H9 (cell line): ENCODE measurements at regions not wholly inside any gene's neighbourhood (a gene's known extent, or its start where the extent isn't known, plus 50 kb on each side); places are given as distances from the start of the nearest gene placed in this dataset.

Experiments
- DNase-seq: peaks from one replicate; pipeline ENCODE4 v3.0.0-alpha.2; 2017
- H2AFZ ChIP-seq: one replicate; pipeline ENCODE4 v1.6.1; 2013; ENCODE audit warnings: mild to moderate bottlenecking, low read length, control low read depth, moderate library complexity
- H2AK5ac ChIP-seq: 2 replicates; pipeline ENCODE4 v1.6.1; 2013; ENCODE audit warnings: low read length, control low read depth, mixed read lengths; ENCODE audit not compliant: insufficient read length
- H2BK120ac ChIP-seq: one replicate; pipeline ENCODE4 v1.6.1; 2013; ENCODE audit warnings: low read depth, mild to moderate bottlenecking, low read length, control low read depth, inconsistent platforms; ENCODE audit not compliant: poor library complexity, severe bottlenecking
- H2BK12ac ChIP-seq: 2 replicates; pipeline ENCODE4 v1.6.1; 2013; ENCODE audit warnings: low read length, control low read depth, mixed read lengths, low read depth; ENCODE audit not compliant: insufficient read length
- H2BK15ac ChIP-seq: 2 replicates; pipeline ENCODE4 v1.6.1; 2013; ENCODE audit warnings: low read depth, low read length, control low read depth
- H2BK20ac ChIP-seq: one replicate; pipeline ENCODE4 v1.6.1; 2013; ENCODE audit warnings: low read depth, mild to moderate bottlenecking, low read length, control low read depth, inconsistent platforms; ENCODE audit not compliant: poor library complexity, severe bottlenecking
- H2BK5ac ChIP-seq: 2 replicates; pipeline ENCODE4 v1.6.1; 2013; ENCODE audit warnings: low read length, control low read depth, mixed read lengths; ENCODE audit not compliant: insufficient read length
- H3K14ac ChIP-seq: 2 replicates; pipeline ENCODE4 v1.6.1; 2013; ENCODE audit warnings: low read length, control low read depth; ENCODE audit not compliant: insufficient read depth
- H3K18ac ChIP-seq: 2 replicates; pipeline ENCODE4 v1.6.1; 2013; ENCODE audit warnings: low read depth, mild to moderate bottlenecking, mixed read lengths, low read length, control low read depth; ENCODE audit not compliant: insufficient read length
- H3K23ac ChIP-seq: 2 replicates; pipeline ENCODE4 v1.6.1; 2013; ENCODE audit warnings: low read length, control low read depth, mixed read lengths, low read depth; ENCODE audit not compliant: insufficient read length
- H3K23me2 ChIP-seq: 2 replicates; pipeline ENCODE4 v1.6.1; 2013; ENCODE audit warnings: low read depth, mild to moderate bottlenecking, mixed read lengths, low read length, control low read depth; ENCODE audit not compliant: insufficient read length, poor library complexity, severe bottlenecking
- H3K27ac ChIP-seq: 2 replicates; pipeline ENCODE4 v1.5.1; 2013; ENCODE audit warnings: low read length, control low read depth, mixed read lengths, low read depth; ENCODE audit not compliant: insufficient read length
- H3K27me3 ChIP-seq: 2 replicates; pipeline ENCODE4 v1.6.1; 2013; ENCODE audit warnings: low read length, control low read depth, inconsistent platforms; ENCODE audit not compliant: insufficient read depth
- H3K4ac ChIP-seq: 2 replicates; pipeline ENCODE4 v1.6.1; 2013; ENCODE audit warnings: low read depth, mild to moderate bottlenecking, control low read depth, inconsistent platforms, low read length, moderate library complexity
- H3K4me1 ChIP-seq: 2 replicates; pipeline ENCODE4 v1.6.1; 2013; ENCODE audit warnings: low read length, control low read depth, inconsistent platforms; ENCODE audit not compliant: insufficient read depth
- H3K4me2 ChIP-seq: 2 replicates; pipeline ENCODE4 v1.6.1; 2013; ENCODE audit warnings: low read length, control low read depth, mixed read lengths; ENCODE audit not compliant: insufficient read length, insufficient read depth
- H3K56ac ChIP-seq: 2 replicates; pipeline ENCODE4 v1.6.1; 2013; ENCODE audit warnings: low read depth, mild to moderate bottlenecking, mixed read lengths, low read length, control low read depth; ENCODE audit not compliant: insufficient read length
- H3K79me1 ChIP-seq: 2 replicates; pipeline ENCODE4 v1.6.1; 2013; ENCODE audit warnings: low read depth, mild to moderate bottlenecking, moderate library complexity, low read length, control low read depth, inconsistent platforms; ENCODE audit not compliant: insufficient read depth, poor library complexity, severe bottlenecking
- H3K79me2 ChIP-seq: 2 replicates; pipeline ENCODE4 v1.6.1; 2013; ENCODE audit warnings: low read length, control low read depth, inconsistent platforms; ENCODE audit not compliant: insufficient read depth
- H3K9ac ChIP-seq: 2 replicates; pipeline ENCODE4 v1.6.1; 2013; ENCODE audit warnings: low read length, control low read depth, mixed read lengths; ENCODE audit not compliant: insufficient read length; ENCODE audit errors: extremely low read depth
- H3K9me3 ChIP-seq: one replicate; pipeline ENCODE4 v1.6.1; 2013; ENCODE audit warnings: low read depth, low read length, inconsistent platforms; ENCODE audit not compliant: control insufficient read depth
- H3T11ph ChIP-seq: one replicate; pipeline ENCODE4 v1.6.1; 2013; ENCODE audit warnings: mild to moderate bottlenecking, low read length, control low read depth, inconsistent platforms
- H4K20me1 ChIP-seq: one replicate; pipeline ENCODE4 v1.6.1; 2013; ENCODE audit not compliant: control insufficient read depth, insufficient read length, insufficient read depth
- H4K5ac ChIP-seq: 2 replicates; pipeline ENCODE4 v1.6.1; 2013; ENCODE audit warnings: low read depth, mild to moderate bottlenecking, mixed read lengths, low read length, control low read depth; ENCODE audit not compliant: insufficient read length
- H4K8ac ChIP-seq: replicated peaks from 2 replicates; pipeline ENCODE4 v1.6.1; 2013; ENCODE audit warnings: low read length, control low read depth, mixed read lengths, low read depth; ENCODE audit not compliant: insufficient read length
- H4K91ac ChIP-seq: 2 replicates; pipeline ENCODE4 v1.6.1; 2013; ENCODE audit warnings: low read depth, mild to moderate bottlenecking, moderate library complexity, mixed read lengths, low read length, control low read depth; ENCODE audit not compliant: insufficient read length
- H3K27ac Mint-ChIP-seq, 3 experiments: 2 replicates in 2 of 3; 3 replicates in 1 of 3; pipeline ENCODE4 v1.8.0; 2020 to 2021; ENCODE audit warnings: mixed read lengths in 3 of 3, mild to moderate bottlenecking in 1 of 3, moderate library complexity in 1 of 3
- H3K27me3 Mint-ChIP-seq: 2 replicates; pipeline ENCODE4 v1.8.0; 2021; ENCODE audit warnings: low read depth, mild to moderate bottlenecking, moderate library complexity, mixed read lengths
- H3K36me3 Mint-ChIP-seq, 3 experiments: 2 replicates in 2 of 3; 3 replicates in 1 of 3; pipeline ENCODE4 v1.8.0; 2020 to 2021; ENCODE audit warnings: low read depth in 3 of 3, mixed read lengths in 3 of 3; ENCODE audit not compliant: insufficient read depth in 1 of 3
- H3K4me1 Mint-ChIP-seq, 2 experiments: 2 replicates each; pipeline ENCODE4 v1.8.0; 2020; ENCODE audit warnings: mixed read lengths in 2 of 2
- H3K4me3 Mint-ChIP-seq, 2 experiments: 2 replicates in 1 of 2; 3 replicates in 1 of 2; pipeline ENCODE4 v1.8.0; 2020 to 2021; ENCODE audit warnings: mild to moderate bottlenecking in 2 of 2, mixed read lengths in 2 of 2, moderate library complexity in 1 of 2
- H3K9me3 Mint-ChIP-seq, 2 experiments: 2 replicates in 1 of 2; 3 replicates in 1 of 2; pipeline ENCODE4 v1.8.0; 2020; ENCODE audit warnings: mild to moderate bottlenecking in 2 of 2, mixed read lengths in 2 of 2, moderate library complexity in 1 of 2
- WGBS: extraction: QIAGEN DNeasy Blood & Tissue Kit; methylation state at CpG from one replicate; pipeline ENCODE4 v1.1.7; 2013; ENCODE audit warnings: missing lambda C conversion rate, low lambda C conversion rate, mixed read lengths; ENCODE audit not compliant: insufficient read length; ENCODE audit errors: extremely low coverage; 5-methylcytosine and 5-hydroxymethylcytosine counted together
- TF ChIP-seq, protein P1 (sequence below): fragments of 200-600 bp; sonication (generic); conservative IDR thresholded peaks from 3 replicates; pipeline ENCODE4 v1.8.0; 2021; ENCODE audit warnings: antibody characterized with exemption, mild to moderate bottlenecking

DNA sequence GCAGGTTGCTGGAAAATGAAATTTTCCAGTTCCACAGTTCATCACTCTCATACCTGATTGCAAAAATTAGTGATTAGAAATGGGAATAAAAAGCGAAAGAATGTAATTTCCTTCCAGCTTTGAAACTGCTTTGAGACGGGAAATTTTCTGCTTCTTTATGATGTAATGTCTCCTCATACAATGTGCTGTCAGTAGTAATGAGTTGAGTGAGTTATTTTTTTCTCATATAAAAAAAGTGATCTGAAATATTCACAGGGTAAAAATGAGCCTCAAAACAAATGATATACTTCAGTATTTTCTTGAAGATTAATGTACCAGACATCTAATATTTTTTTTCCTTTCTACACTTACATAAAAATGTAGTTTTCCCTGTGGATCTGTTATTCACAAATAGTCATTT, 179.1 kb upstream of the FAT4 start:
- H3K79me2 ChIP-seq: no peaks in the 10 kb centered on the region
- H3K79me1 ChIP-seq: no peaks in the 10 kb centered on the region
- no CpG with 5 or more reads among the region's 2 CpGs for WGBS
- no peak overlapping the region for H3K23ac ChIP-seq
- no peak overlapping the region for H3K56ac ChIP-seq
- H4K20me1 ChIP-seq: no peaks in the 10 kb centered on the region
- H2BK120ac ChIP-seq: no peak overlapping the region
- no peak overlapping the region for H3K27ac ChIP-seq
- H2BK20ac ChIP-seq: no peak overlapping the region
- no peak overlapping the region for H2BK12ac ChIP-seq
- H3K4me2 ChIP-seq: no peak overlapping the region
- H3K27me3 Mint-ChIP-seq: no peaks in the 10 kb centered on the region
- no peak overlapping the region for H3K14ac ChIP-seq
- no peak overlapping the region for H2AK5ac ChIP-seq
- no peaks in the 10 kb centered on the region for H3K4me1 ChIP-seq
- no peaks in the 10 kb centered on the region for H3K9me3 Mint-ChIP-seq
- no peak overlapping the region for H2BK5ac ChIP-seq
- H3T11ph ChIP-seq: no peak overlapping the region
- peaks cover 5 to 7% of the 10 kb centered on the region in 2 experiments; a peak in 3 of 4 replicates for H3K4me1 Mint-ChIP-seq
- no peak overlapping the region for H4K8ac ChIP-seq
- no peak for DNase-seq
- no peak overlapping the region for H2BK15ac ChIP-seq
- H3K4ac ChIP-seq: no peak overlapping the region
- H3K18ac ChIP-seq: no peak overlapping the region
- no peak overlapping the region for H3K27ac Mint-ChIP-seq
- H4K5ac ChIP-seq: no peak overlapping the region
- H3K36me3 Mint-ChIP-seq: no peaks in the 10 kb centered on the region
- H3K23me2 ChIP-seq: no peaks in the 10 kb centered on the region
- no peak overlapping the region for H2AFZ ChIP-seq
- no peak overlapping the region for H4K91ac ChIP-seq
- TF ChIP-seq, protein P1, sequence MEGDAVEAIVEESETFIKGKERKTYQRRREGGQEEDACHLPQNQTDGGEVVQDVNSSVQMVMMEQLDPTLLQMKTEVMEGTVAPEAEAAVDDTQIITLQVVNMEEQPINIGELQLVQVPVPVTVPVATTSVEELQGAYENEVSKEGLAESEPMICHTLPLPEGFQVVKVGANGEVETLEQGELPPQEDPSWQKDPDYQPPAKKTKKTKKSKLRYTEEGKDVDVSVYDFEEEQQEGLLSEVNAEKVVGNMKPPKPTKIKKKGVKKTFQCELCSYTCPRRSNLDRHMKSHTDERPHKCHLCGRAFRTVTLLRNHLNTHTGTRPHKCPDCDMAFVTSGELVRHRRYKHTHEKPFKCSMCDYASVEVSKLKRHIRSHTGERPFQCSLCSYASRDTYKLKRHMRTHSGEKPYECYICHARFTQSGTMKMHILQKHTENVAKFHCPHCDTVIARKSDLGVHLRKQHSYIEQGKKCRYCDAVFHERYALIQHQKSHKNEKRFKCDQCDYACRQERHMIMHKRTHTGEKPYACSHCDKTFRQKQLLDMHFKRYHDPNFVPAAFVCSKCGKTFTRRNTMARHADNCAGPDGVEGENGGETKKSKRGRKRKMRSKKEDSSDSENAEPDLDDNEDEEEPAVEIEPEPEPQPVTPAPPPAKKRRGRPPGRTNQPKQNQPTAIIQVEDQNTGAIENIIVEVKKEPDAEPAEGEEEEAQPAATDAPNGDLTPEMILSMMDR: no peak
- H3K9ac ChIP-seq: no peak overlapping the region
- H3K27me3 ChIP-seq: no peaks in the 10 kb centered on the region
- H3K4me3 Mint-ChIP-seq: no peak overlapping the region
- H3K9me3 ChIP-seq: no peaks in the 10 kb centered on the region
